ENCODE measurements at regions not wholly inside any gene's neighbourhood (a gene's known extent, or its start where the extent isn't known, plus 50 kb on each side); places are given as distances from the start of the nearest gene placed in this dataset.

- TF ChIP-seq MTA3 (IDR thresholded peaks at IDR 0.05; ENCODE audit: borderline replicate concordance, low read length) (no peak), EZH2 (IDR thresholded peaks at IDR 0.05; ENCODE audit: borderline replicate concordance, control insufficient read depth, low read depth, low read length) (no peak), CTCF (IDR thresholded peaks at IDR 0.05 in 2 of 3, conservative IDR thresholded peaks at IDR 0.05 in 1 of 3; ENCODE audit: control insufficient read depth in 2 of 3, extremely low read depth in 1 of 3, insufficient read depth in 1 of 3, low read depth in 3 of 3, low read length in 3 of 3) (no peak), ZNF687 (IDR thresholded peaks at IDR 0.05) (no peak), USF2 (IDR thresholded peaks at IDR 0.05; ENCODE audit: borderline replicate concordance, low read depth, low read length) (no peak), CBFB (IDR thresholded peaks at IDR 0.05; ENCODE audit: low read depth) (no peak), YBX1 (IDR thresholded peaks at IDR 0.05) (no peak), MEF2A (IDR thresholded peaks at IDR 0.05; ENCODE audit: insufficient read depth, low read depth, low read length) (no peak), BCL3 (IDR thresholded peaks at IDR 0.05; ENCODE audit: borderline replicate concordance, insufficient read depth, low read depth, low read length, poor library complexity, severe bottlenecking) (no peak), MTA2 (IDR thresholded peaks at IDR 0.05; ENCODE audit: low read depth) (no peak), ZNF274 (IDR thresholded peaks at IDR 0.05; ENCODE audit: insufficient read depth, insufficient read length) (no peak), NBN (IDR thresholded peaks at IDR 0.05) (no peak), CEBPB (IDR thresholded peaks at IDR 0.05; ENCODE audit: borderline replicate concordance in 1 of 2, low read depth in 2 of 2, low read length in 2 of 2) (no peak), BRCA1 (IDR thresholded peaks at IDR 0.05; ENCODE audit: low read depth, low read length) (no peak)
Measured at GRCh38 chr2:16818203-16818556, 152.5 kb upstream of the CYRIA start.
